ENCODE measurements at regions not wholly inside any gene's neighbourhood (a gene's known extent, or its start where the extent isn't known, plus 50 kb on each side); places are given as distances from the start of the nearest gene placed in this dataset.
A peak's percentile ranks its signal among the peaks of the same experiment; 100 is the strongest.
"Not testable (repeated sequence)": the region's sequence is repeated elsewhere in the genome, so short reads cannot be mapped to it uniquely, and the experiment has no call there.

GRCh38 chr5:54821445-54822323 lies 163.7 kb downstream of the ESM1 start:
- DNase-seq: no peak

GRCh38 chr5:54820346-54821134 lies 164.9 kb downstream of the ESM1 start:
- DNase-seq: no peak

GRCh38 chr5:54807421-54807820 lies 178.0 kb downstream of the ESM1 start:
- no peak for DNase-seq

GRCh38 chr5:54804521-54804920 lies 180.9 kb downstream of the ESM1 start:
- no peak for DNase-seq

- DNase-seq: no peak
Measured at GRCh38 chr5:54804086-54804485, 181.3 kb downstream of the ESM1 start.

- DNase-seq: peak; percentile 48
Measured at GRCh38 chr5:54803471-54804011, 181.9 kb downstream of the ESM1 start.

- DNase-seq: no peak
Measured at GRCh38 chr5:54799645-54800044, 185.7 kb downstream of the ESM1 start.

- DNase-seq: no peak
Measured at GRCh38 chr5:54795777-54796176, 189.6 kb downstream of the ESM1 start.

- no peak for DNase-seq
Measured at GRCh38 chr5:54795284-54795683, 190.1 kb downstream of the ESM1 start.

GRCh38 chr5:54794135-54794975 lies 191.0 kb downstream of the ESM1 start:
- no peak for DNase-seq

- peak; percentile 71 for DNase-seq
Measured at GRCh38 chr5:54793468-54794134, 191.8 kb downstream of the ESM1 start.

- peak; percentile 38 for DNase-seq
Measured at GRCh38 chr5:54792611-54793404, 192.6 kb downstream of the ESM1 start.

GRCh38 chr5:54787910-54788309 lies 197.5 kb downstream of the ESM1 start:
- DNase-seq: not testable (repeated sequence)

GRCh38 chr5:54785729-54786591 lies 199.4 kb downstream of the ESM1 start:
- DNase-seq: peak; percentile 80

GRCh38 chr5:54778783-54779182 lies 206.6 kb downstream of the ESM1 start:
- no peak for DNase-seq

- no peak for DNase-seq
Measured at GRCh38 chr5:54775645-54776044, 209.7 kb downstream of the ESM1 start.

GRCh38 chr5:54774281-54775170 lies 210.9 kb downstream of the ESM1 start:
- peak; percentile 96 for DNase-seq

GRCh38 chr5:54772684-54773083 lies 212.7 kb downstream of the ESM1 start:
- DNase-seq: no peak

GRCh38 chr5:54772231-54772630 lies 213.2 kb downstream of the ESM1 start:
- DNase-seq: no peak

Measured in tongue (tissue), 1 donor.